K562 (cell line): ENCODE measurements at regions not wholly inside any gene's neighbourhood (a gene's known extent, or its start where the extent isn't known, plus 50 kb on each side); places are given as distances from the start of the nearest gene placed in this dataset.

Experiments
- ATAC-seq: fragments of 200-7000 bp; cut with Tn5 transposase; 3 replicates; pipeline ENCODE4 v1.9.1; 2020; ENCODE audit warnings: moderate library complexity
- BruUV-seq: library from RNA; stranded (reverse); fragments of 400-500 nt; replicated peaks from 2 replicates; lab custom pipeline; 2021; lab: Mats Ljungman, UMichigan
- CTCF ChIA-PET: fragments of 300-600 bp; formaldehyde crosslinking; extraction: SDS; loops from one replicate; lab custom pipeline; 2021; ENCODE audit warnings: low intra/inter-chr PET ratio; lab: Yijun Ruan, JAX
- POLR2A ChIA-PET: fragments of 300-600, 350-650 bp; sonication (Branson Sonifier 250); formaldehyde crosslinking; extraction: SDS; loops from one replicate; lab custom pipeline; 2021; ENCODE audit warnings: antibody characterized with exemption, inconsistent platforms; lab: Yijun Ruan, JAX
- DNase-seq, 4 experiments: peaks; one replicate each; pipeline versions ENCODE4 v3.0.0 to v3.0.0-alpha.2; 2011 to 2018; ENCODE audit warnings: low spot score in 3 of 4, mixed read lengths in 3 of 4; ENCODE audit errors: extremely low read depth in 1 of 4
- FAIRE-seq: peaks from 2 replicates; lab custom pipeline; 2011; peaks lifted over from hg19 to GRCh38; lab: Jason Lieb, UNC
- H2AFZ ChIP-seq: 2 replicates; pipeline ENCODE4 v1.6.0; 2011; ENCODE audit warnings: low read depth, low read length, control low read depth, inconsistent platforms
- H3K27ac ChIP-seq: fragments of 200-600 bp; 3 replicates; pipeline ENCODE4 v1.8.0; 2011; ENCODE audit warnings: low read depth, mild to moderate bottlenecking, control low read depth, inconsistent platforms, low read length, moderate library complexity, mixed read lengths; ENCODE audit errors: extremely low read depth
- H3K27me3 ChIP-seq, 2 experiments: fragments of 300-600 bp in 1 of 2; 2 replicates in 1 of 2; 3 replicates in 1 of 2; pipeline versions ENCODE4 v1.6.0 to v1.8.0; 2011; ENCODE audit warnings: inconsistent platforms in 2 of 2, low read length in 2 of 2, mild to moderate bottlenecking in 1 of 2, mixed read lengths in 1 of 2, moderate library complexity in 1 of 2; ENCODE audit not compliant: control insufficient read depth in 2 of 2, insufficient read depth in 2 of 2
- H3K36me3 ChIP-seq: fragments of 300-600 bp; 3 replicates; pipeline ENCODE4 v1.8.0; 2011; ENCODE audit warnings: mild to moderate bottlenecking, low read length, inconsistent platforms; ENCODE audit not compliant: control insufficient read depth, insufficient read depth
- H3K4me1 ChIP-seq, 2 experiments: fragments of 200-600 bp in 1 of 2; replicated peaks in 1 of 2; 2 replicates in 1 of 2; 3 replicates in 1 of 2; pipeline versions ENCODE4 v1.5.1 to v1.8.0; 2011; ENCODE audit warnings: inconsistent platforms in 2 of 2, low read length in 2 of 2, mild to moderate bottlenecking in 1 of 2, mixed read lengths in 1 of 2, moderate library complexity in 1 of 2; ENCODE audit not compliant: control insufficient read depth in 2 of 2, insufficient read depth in 2 of 2
- H3K4me2 ChIP-seq: 2 replicates; pipeline ENCODE4 v1.6.1; 2011; ENCODE audit warnings: low read length, control low read depth, inconsistent platforms, mixed read lengths; ENCODE audit not compliant: insufficient read depth
- H3K4me3 ChIP-seq: fragments of 200-600 bp; sonication (generic), shearing (Covaris generic); 2 replicates; pipeline ENCODE4 v1.5.1; 2016; ENCODE audit warnings: control low read depth, inconsistent platforms
- H3K79me2 ChIP-seq: fragments of 200-600 bp; 3 replicates; pipeline ENCODE4 v1.8.0; 2011; ENCODE audit warnings: low read length, inconsistent platforms; ENCODE audit not compliant: control insufficient read depth, insufficient read depth
- H3K9ac ChIP-seq, 2 experiments: 2 replicates each; pipeline versions ENCODE4 v1.6.0 to v1.6.1; 2011; ENCODE audit warnings: low read depth in 2 of 2, low read length in 2 of 2, control low read depth in 1 of 2, inconsistent platforms in 1 of 2, mild to moderate bottlenecking in 1 of 2, mixed read lengths in 1 of 2; ENCODE audit not compliant: insufficient read depth in 1 of 2
- H3K9me1 ChIP-seq: one replicate; pipeline ENCODE4 v1.6.0; 2011; ENCODE audit warnings: inconsistent platforms, mild to moderate bottlenecking, low read length, moderate library complexity; ENCODE audit not compliant: control insufficient read depth, insufficient read depth
- H3K9me3 ChIP-seq: replicated peaks from 2 replicates; pipeline ENCODE4 v1.5.1; 2011; ENCODE audit warnings: low read depth, low read length, inconsistent platforms; ENCODE audit not compliant: control insufficient read depth, insufficient read depth
- H4K20me1 ChIP-seq: replicated peaks from 2 replicates; pipeline ENCODE4 v1.6.1; 2011; ENCODE audit warnings: low read length, inconsistent platforms, mixed read lengths; ENCODE audit not compliant: control insufficient read depth, insufficient read depth
- AFF4 ChIP-seq: sonication (generic); formaldehyde crosslinking; IDR thresholded peaks from 2 replicates; pipeline ENCODE4 v1.8.0; 2023; ENCODE audit warnings: mild to moderate bottlenecking, missing genetic modification reagents
- CTCF ChIP-seq, 3 experiments: IDR thresholded peaks in 2 of 3; conservative IDR thresholded peaks in 1 of 3; 2 replicates each; pipeline ENCODE4 v1.5.1; 2011 to 2012; ENCODE audit warnings: low read length in 3 of 3, mild to moderate bottlenecking in 3 of 3, control low read depth in 2 of 3, improper control_type of control experiment in 1 of 3, inconsistent platforms in 1 of 3, low read depth in 1 of 3, mixed read lengths in 1 of 3, moderate library complexity in 1 of 3; ENCODE audit not compliant: insufficient read depth in 2 of 3
- EP300 ChIP-seq: IDR thresholded peaks from 2 replicates; pipeline ENCODE4 v1.6.1; 2012; ENCODE audit warnings: low read length, improper control_type of control experiment
- IRF2 ChIP-seq: sonication (generic); formaldehyde crosslinking; IDR thresholded peaks from 2 replicates; pipeline ENCODE4 v1.8.1; 2022; ENCODE audit warnings: mild to moderate bottlenecking, missing genetic modification reagents
- RFX1 ChIP-seq: fragments of 450-650 bp; IDR thresholded peaks from 2 replicates; pipeline ENCODE4 v1.6.1; 2016; ENCODE audit warnings: mild to moderate bottlenecking, moderate library complexity
- TAF9B ChIP-seq: fragments of 450-650 bp; IDR thresholded peaks from 2 replicates; pipeline ENCODE4 v1.6.1; 2018; ENCODE audit warnings: mild to moderate bottlenecking; ENCODE audit not compliant: partially characterized antibody
- ZNF354B ChIP-seq: fragments of 250-450 bp; sonication (Bioruptor Pico); IDR thresholded peaks from 2 replicates; pipeline ENCODE4 v1.4.0; 2020
- ZNF583 ChIP-seq: fragments of 250-450 bp; sonication (Bioruptor Pico); IDR thresholded peaks from 2 replicates; pipeline ENCODE4 v1.4.0; 2020
- ZNF589 ChIP-seq: fragments of 200-800 bp; sonication (Bioruptor generic); IDR thresholded peaks from 2 replicates; pipeline ENCODE4 v1.6.1; 2016; ENCODE audit warnings: low read depth, missing genetic modification characterization, missing compliant biosample characterization
- WGBS: fragments of 100-300 bp; shearing (Covaris generic); methylation state at CpG from one replicate; pipeline ENCODE4 v1.1.6; 2016; ENCODE audit warnings: low coverage, mixed read lengths; ENCODE audit not compliant: insufficient coverage; ENCODE audit errors: missing lambda C conversion rate; 5-methylcytosine and 5-hydroxymethylcytosine counted together
- in situ Hi-C: fragments of 300-500 bp; cut with MboI; formaldehyde crosslinking; loops from 4 replicates; pipeline ENCODE4 v1.15.0; 2018; ENCODE audit warnings: inconsistent platforms, mixed read lengths
- intact Hi-C: fragments of 100-400 bp; cut with micrococcal nuclease; formaldehyde crosslinking; loops from 2 replicates; pipeline ENCODE4 v1.14.2; 2022
- TF ChIP-seq, protein P1 (sequence below): IDR thresholded peaks from 2 replicates; pipeline ENCODE4 v1.6.1; 2012; ENCODE audit warnings: low read depth, low read length, improper control_type of control experiment, borderline replicate concordance

DNA sequence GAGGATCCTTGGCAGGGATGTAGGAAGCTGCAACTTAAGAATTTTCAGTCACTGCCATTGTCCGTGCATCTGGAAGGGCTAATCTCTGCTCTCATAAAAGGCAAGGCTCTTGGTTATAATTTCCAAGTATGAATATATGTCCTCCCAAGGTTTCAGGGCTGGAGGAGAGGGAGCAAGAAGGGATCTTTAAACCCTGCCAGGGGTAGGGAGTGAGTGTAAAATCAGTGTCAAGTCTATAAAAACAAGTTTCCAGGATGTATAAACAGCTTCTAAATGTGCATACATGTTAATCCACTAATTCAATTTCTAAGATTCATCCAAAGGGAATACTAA, 110.2 kb upstream of the CYRIA start (continued):
- no peak for TF ChIP-seq AFF4
- TF ChIP-seq EP300 = no peak
- no peak for TF ChIP-seq ZNF354B (CRISPR knock-in tag)
- TF ChIP-seq TAF9B = no peak

DNA sequence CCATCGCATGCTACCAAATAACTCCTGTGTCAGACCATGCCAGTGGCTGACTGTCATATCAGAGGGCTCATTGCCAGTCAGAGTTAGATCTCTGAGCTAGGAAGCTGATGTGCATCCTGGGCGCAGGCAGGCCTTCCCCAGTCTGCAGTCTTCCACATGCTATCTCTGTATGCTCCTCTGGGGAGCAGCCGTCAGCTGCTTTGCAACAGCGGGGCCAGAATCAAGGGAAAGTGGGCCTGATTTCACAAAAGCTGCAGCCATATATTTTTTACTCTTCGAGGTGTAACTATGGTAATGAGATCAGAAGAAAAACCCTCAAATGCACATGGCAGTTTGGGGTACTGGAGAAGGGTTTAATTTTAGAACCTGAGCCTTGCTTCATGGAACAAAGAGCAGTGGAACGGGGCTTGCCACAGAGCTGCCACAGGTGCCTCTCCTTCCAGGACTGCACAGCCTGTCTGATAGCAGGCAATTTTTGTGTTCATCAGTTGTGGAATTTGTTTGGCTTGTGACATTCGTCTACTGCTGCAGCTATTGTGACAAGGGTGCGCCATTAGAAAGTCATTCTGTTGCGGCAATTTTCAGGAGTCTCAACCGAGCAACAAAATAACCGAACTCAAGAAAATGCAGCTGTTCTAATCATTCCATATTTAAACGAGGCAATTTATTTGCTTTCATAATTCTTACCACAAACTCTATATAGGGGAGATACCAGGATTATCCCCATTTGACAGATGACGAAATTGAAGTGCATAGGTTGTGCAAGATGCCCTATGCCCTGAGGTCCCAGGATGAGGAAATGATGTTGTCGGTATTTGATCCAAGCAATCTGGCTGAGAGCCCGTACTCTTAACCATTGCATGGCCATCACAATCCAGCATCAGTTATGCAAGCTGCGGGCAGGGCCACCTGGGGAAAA, 109.6 kb upstream of the CYRIA start:
- Histone ChIP-seq H3K4me1 (no peaks in the 10 kb centered on the region), H3K4me2 (no peak overlapping the region), H3K36me3 (no peaks in the 10 kb centered on the region), H3K9ac (no peak overlapping the region), H3K9me1 (no peaks in the 10 kb centered on the region), H3K9me3 (no peaks in the 10 kb centered on the region), H2AFZ (no peak overlapping the region), H3K4me3 (no peak overlapping the region), H3K27me3 (0 out of 5 replicates have a peak, but pooled peaks cover 0 to 2% of the 10 kb centered on the region in 2 experiments), H3K79me2 (no peaks in the 10 kb centered on the region), H3K27ac (no peak overlapping the region), H4K20me1 (no peaks in the 10 kb centered on the region)
- BruUV-seq = no TSS peak
- POLR2A ChIA-PET = interaction anchor here (0.5 to 0.7 kb wide), 2 partner anchors 20 to 26 kb away, joined by 3 to 4 read pairs; no protein-coding TSS in a partner anchor
- in situ Hi-C loops (loop anchor here (5.0 to 25.0 kb wide), 3 partner anchors 532 to 900 kb away; partner anchors contain the start of gene MYCN), intact Hi-C loops (loop anchor here (5.0 to 10.0 kb wide), 4 partner anchors 372 to 897 kb away; no protein-coding TSS in a partner anchor)
- FAIRE-seq (no peak), ATAC-seq (peak; percentile 80), DNase-seq (peak in 2 of 4 experiments; percentile 28 to 33)
- CTCF ChIA-PET = no interaction called here
- WGBS = 3% methylated on average over 16 of the region's 16 CpGs
- peak; percentile 56 to 62 (median 56) for TF ChIP-seq CTCF (IDR thresholded peaks at IDR 0.05 in 2 of 3, conservative IDR thresholded peaks at IDR 0.05 in 1 of 3; ENCODE audit: insufficient read depth in 2 of 3, low read depth in 1 of 3, low read length in 3 of 3)
- TF ChIP-seq ZNF589 (CRISPR knock-in tag) = no peak
- TF ChIP-seq IRF2 = no peak
- TF ChIP-seq, protein P1, sequence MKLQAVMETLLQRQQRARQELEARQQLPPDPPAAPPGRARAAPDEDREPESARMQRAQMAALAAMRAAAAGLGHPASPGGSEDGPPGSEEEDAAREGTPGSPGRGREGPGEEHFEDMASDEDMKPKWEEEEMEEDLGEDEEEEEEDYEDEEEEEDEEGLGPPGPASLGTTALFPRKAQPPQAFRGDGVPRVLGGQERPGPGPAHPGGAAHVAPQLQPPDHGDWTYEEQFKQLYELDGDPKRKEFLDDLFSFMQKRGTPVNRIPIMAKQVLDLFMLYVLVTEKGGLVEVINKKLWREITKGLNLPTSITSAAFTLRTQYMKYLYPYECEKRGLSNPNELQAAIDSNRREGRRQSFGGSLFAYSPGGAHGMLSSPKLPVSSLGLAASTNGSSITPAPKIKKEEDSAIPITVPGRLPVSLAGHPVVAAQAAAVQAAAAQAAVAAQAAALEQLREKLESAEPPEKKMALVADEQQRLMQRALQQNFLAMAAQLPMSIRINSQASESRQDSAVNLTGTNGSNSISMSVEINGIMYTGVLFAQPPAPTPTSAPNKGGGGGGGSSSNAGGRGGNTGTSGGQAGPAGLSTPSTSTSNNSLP = no peak
- no peak for TF ChIP-seq ZNF583
- TF ChIP-seq RFX1 = 0 out of 2 replicates have a peak, but pooled peaks have one; percentile 11
